ENCODE measurements at regions not wholly inside any gene's neighbourhood (a gene's known extent, or its start where the extent isn't known, plus 50 kb on each side); places are given as distances from the start of the nearest gene placed in this dataset.

DNA sequence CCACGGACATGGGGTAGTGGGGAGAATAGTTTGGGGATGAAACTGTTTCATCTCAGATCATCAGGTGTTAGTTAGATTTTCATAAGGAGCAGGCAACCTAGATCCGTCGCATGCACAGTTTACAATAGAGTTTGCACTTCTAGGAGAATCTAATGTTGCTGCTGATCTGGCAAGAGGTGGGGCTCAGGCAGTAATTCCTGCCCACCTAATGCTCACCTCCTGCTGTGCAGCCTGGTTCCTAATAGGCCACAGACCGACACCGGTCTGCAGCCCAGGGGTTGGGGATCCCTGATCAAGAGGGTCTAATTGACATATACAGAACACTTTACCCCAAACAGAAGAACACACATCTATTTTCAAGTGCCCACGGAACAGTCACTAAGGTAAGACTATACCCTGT is 275.1 kb downstream of the PTPRU start:
- no peak for DNase-seq (ENCODE audit: low spot score)

GRCh38 chr1:29508458-29509107 is 272.3 kb downstream of the PTPRU start:
- no peak for DNase-seq (ENCODE audit: low spot score)

DNA sequence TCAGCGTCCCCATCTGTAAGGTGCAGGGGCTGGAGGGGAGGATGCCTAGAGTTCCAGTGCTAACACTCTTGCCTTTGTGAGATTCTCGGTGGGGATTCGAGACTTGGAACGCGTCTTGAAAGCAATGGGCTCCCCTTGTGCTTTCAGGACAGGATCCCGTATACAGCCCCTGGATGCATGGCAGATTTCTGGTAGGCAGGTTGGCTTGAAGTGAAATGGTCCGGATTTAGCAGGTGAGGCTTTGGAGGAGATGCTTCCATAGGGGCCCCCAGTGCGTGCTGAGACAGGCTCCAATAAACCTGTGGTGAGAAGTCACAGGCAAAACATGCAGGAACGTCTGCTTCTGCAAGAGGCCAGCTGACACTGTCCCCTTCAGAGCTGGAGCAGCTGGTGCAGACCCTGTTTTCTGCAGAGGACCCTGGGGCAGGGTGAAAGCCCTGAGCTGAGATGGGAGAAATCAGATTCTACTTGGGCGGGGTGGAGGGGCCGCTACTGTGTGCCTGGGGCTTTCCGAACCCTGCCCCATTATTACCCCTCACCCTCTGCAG is 270.4 kb downstream of the PTPRU start:
- no peak for DNase-seq (ENCODE audit: low spot score)

DNA sequence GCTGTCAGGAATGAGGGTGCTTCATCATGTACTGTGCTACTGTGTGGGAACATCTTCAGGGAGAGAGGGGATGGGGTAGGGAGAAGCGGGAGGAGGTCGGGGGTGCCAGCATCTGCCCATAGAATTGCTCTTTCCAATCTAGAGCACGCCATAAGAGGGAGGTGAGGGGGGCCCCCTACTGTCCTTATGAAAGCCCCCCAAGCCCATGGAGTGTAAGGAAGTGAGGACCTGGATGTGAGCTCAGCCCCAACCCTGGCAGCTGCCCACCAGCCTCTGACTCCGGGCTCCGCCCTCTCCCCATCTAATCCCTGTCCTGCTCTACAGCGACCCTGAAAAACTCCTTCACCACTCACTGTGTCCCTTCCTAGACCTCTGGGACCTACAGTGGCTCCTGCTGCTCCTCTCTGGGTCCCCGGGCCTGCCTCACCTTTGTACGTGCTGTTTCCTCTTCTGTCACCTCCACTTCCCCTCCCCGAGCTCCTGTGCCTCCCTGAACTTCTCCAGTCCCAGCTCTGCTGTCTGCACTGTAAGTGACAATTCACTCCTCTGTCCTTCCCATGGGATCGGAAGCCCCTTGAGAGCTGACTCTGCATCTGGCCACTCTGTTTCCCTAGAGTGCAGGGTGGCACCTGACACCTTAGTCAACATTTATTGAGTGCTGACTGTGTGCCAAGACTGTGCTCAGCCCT is 269.4 kb downstream of the PTPRU start:
- no peak for DNase-seq (ENCODE audit: low spot score)

DNA sequence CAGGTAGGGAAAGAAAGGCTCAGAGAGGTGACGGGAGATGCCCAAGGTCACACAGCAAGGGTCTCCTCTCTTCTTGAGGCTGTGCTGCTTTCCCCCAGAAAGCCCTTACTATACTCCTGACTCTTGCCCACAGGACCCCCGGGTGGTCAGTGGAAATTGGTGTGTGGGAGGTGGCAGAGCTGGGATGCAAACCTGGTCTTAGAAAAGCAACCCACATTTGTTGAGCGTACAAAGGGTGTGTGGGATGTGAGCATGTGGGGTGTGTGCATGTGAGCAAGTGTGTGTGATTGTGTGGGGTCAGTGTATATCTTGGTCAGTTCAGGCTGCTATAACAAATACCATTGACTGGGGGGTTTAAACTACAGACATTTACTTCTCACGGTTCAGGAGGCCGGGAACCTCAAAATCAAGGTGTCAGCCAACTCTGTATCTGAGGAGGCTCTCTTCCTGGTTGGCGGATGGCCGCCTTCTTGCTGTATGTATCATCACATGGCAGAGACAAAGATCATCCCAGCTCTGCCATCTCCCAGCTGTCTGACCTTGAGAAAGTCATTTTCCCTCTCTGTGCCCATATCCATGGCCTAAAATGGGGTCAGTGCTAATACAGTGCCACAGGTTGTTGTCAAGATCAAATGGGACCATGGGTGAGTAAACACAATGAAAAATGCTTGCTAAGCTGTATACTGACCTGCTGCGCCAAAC is 268.5 kb downstream of the PTPRU start:
- DNase-seq (ENCODE audit: low spot score), result no peak

DNA sequence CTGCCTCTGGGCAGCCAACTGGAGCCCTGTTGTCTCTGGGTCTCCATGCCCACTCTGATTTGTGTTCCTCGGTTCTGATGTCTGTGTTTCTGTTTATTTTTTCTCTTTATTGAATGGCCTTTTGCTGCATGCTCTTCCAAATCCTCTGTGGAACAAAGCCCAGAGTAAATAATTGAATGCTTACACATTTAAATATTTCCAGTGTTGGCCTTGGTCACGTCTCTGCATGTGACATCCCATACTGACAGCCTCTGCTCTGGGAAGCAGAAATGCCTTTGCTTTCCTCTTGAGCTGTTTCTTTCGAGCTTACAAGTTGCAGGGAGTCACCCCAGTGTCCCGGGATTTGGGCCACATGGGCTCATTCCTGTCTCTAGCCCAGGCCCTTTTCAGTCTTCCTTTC is 267.9 kb downstream of the PTPRU start:
- DNase-seq (ENCODE audit: low spot score), result no peak

DNA sequence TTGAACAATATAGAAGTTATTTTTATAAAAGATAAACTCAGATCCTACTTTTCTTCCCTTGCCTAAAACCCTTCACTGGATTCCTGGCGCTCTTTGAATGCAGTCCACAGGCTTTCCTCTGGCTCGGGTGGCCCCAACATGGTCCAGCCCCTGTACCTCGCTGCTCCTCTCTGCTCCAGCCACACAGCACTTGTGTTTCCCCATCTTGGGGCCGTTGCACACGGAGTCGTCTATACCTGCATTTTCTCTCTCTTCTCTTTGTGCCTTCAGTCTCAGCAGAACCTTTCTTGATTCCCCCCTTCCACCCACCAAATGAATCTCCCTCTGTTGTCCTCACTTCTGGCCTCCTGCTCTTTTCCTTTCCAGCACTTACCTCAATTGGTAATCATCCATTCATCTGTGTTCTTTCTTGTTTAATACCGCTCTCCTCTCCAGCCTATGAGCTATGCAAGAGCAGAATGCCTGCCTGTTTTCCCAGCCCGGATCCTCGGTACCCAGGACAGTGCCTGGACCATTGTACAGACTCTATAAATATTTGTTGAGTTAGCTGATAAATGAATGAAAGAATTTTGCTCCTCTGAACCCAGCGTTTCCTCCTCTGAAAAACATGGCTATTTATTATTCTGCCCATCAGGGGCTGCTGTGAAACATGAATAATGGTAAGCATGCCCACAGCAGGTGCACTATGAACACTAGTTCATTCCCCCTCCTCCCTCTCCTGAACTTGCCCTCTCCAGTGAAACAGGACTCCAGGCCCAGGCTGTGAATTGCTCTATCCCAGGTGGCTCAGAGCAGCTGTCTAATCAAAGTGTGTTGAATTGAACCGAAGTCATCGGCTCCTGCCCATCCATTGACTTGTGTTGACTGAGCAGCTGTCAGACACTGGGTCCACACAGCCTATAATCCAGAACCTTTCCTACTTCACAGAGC is 266.9 kb downstream of the PTPRU start:
- no peak for DNase-seq (ENCODE audit: low spot score)

GRCh38 chr1:29502225-29502910 is 266.0 kb downstream of the PTPRU start:
- DNase-seq (ENCODE audit: low spot score), result no peak

DNA sequence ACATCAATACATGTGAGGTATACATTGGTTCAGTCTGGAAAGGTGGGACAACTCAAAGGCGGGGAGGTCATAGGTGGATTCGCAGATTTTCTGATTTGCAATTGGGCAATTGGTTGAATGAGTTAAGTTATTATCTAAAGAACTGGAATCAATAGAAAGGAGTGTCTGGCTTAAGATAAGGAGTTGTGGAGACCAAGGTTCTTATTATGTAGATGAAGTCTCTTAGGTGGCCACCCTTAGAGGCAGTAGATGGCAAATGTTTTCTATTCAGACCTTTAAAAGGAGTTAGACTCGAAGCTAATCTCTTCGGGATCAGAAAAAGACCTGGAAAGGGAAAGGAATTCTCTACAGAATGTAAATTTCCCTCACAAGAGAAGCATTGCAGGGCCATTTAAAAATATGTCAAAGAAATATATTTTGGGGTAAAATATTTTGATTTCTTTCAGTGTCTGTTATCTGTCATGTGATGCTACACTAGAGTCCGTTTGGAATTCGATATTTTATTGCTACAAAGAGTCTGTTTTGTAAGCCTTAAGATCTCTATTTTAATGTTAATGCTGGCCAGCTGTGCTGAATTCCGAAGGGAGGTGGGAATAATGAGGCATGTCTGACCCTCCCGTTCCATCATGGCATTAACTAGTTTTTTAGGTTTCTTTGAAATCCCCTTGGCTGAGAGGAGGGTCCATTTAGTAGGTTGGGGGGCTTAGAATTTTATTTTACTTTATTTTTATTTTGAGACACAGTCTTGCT is 265.1 kb downstream of the PTPRU start:
- no peak for DNase-seq (ENCODE audit: low spot score)

DNA sequence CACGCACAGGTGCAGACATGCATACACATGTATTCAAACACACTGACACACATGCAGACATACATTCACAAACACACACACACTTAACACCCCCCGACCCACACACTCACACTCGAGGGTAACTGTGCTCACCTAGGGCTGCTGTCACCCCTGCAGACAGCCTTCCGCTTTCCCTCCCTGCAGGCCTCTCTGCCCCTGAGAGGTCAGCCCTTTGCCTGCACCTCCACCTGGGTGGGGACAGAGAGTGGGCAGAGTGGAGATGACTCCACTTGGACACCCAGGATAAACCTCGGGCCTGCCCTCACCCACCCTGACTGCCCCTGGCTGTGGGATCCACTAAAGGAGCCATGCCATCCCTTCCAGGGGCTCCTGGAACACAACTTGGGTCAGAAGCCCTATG is 264.3 kb downstream of the PTPRU start:
- DNase-seq (ENCODE audit: low spot score), result no peak

DNA sequence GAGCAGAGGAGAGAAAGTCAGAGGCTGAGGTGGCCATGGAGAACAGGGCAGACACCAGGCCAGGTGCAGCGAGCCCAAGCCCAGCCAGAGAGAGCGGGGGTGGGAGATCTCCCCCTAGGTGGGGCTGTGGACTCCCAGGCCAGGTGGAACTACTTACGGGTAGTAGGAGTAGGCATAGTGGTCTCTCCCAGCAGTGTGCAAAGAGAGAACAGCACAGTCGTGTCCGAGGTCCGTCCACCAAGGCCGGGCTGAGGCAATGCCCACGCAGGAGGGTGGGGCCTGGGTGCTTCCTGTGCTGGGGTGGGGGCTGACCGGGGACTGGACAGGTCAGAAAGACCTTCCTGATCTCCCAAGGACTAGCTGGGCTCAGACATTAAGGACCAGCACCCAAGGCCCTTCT is 263.7 kb downstream of the PTPRU start:
- no peak for DNase-seq (ENCODE audit: low spot score)

- DNase-seq (ENCODE audit: low spot score), result no peak
Observed at GRCh38 chr1:29499104-29499650, 262.9 kb downstream of the PTPRU start.

DNA sequence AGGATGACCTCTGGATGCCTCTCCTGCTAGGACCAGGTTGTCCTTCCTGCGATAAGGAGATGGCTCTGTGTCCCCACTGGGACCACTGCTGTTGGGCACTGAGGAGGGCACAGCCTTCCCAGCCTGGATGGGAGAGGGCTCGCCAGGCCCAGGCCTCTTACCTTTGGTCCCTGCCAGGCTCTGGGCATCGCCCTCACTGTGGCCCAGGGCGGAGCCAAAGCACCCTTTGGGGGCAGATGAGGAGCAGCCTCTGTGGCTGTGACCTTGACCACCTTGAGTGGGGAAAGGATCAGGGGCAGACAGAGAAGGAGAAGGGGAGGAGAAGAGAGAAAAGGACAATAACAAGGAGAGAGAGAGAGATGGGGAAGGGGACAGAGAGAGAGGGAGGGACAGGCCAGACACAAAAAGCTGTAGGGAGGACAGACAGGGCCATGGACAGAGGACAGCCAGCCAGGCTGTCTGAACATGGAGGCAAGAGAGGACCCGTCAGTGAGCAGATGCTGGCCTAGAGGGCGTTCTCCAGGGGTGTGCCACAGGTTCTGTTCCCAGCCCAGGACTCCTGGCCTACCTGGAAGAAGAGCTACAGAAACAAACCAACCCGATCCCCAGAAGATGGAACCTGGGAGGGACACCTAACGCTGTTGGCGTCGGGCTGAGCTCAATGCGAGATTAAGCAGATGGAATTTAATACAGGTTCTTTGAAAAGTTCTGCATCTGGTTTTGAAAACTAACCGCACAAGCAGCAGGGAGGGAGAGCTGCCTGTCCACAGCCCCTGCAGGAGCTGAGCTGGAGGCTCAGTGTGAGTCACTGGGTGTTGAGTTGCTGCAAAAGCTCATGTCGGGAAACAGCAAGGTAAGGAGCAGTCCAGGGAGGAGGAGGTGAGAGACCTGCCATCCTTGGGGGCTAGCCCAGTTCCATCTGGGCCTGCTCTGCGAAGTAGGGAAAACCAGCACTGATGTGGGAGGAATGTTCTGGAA is 262.1 kb downstream of the PTPRU start:
- no peak for DNase-seq (ENCODE audit: low spot score)

GRCh38 chr1:29497395-29498125 is 261.2 kb downstream of the PTPRU start:
- DNase-seq (ENCODE audit: low spot score), result no peak

- DNase-seq (ENCODE audit: low spot score), result no peak
Observed at GRCh38 chr1:29496701-29497100, 260.4 kb downstream of the PTPRU start.

DNA sequence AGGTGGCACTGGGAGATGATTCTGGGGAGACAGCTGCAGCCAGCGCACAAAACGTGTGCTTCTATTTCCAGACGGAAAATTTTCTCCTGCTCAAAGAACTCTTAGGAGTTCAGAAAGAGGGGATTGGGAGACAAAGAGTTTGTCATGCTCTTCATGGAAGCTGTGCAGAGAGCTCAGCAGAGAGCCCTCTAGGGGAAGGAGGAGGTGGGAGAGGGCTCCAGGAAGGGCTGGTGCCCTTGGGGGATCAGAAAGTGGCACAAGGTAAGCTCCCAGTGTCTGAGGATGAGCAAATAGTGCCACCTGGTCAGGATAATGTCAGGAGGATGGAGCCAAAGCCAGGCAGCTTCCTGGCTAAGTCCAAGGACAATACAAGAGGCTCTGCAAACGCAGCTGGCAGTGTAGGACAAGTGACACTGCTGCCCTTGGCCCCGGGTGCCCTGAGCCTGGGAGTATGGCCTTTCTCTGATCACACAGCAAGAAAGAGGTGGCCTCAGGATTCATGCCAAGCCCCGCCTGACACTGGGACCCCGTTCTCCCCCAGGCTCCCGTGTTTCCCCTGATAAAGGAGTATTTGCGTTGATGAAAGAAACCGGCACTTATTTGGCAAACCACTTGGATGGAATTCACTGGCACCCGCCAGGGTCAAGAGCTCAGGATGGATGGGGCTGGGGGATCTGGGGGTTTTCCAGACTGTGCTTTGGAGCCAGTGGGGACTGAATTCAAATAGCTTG is 254.0 kb downstream of the PTPRU start:
- no peak for DNase-seq (ENCODE audit: low spot score)

- no peak for DNase-seq (ENCODE audit: low spot score)
Observed at GRCh38 chr1:29489471-29489870, 253.1 kb downstream of the PTPRU start.

All from Ammon's horn (tissue), 1 donor.